ENCODE measurements at regions not wholly inside any gene's neighbourhood (a gene's known extent, or its start where the extent isn't known, plus 50 kb on each side); places are given as distances from the start of the nearest gene placed in this dataset.

DNA sequence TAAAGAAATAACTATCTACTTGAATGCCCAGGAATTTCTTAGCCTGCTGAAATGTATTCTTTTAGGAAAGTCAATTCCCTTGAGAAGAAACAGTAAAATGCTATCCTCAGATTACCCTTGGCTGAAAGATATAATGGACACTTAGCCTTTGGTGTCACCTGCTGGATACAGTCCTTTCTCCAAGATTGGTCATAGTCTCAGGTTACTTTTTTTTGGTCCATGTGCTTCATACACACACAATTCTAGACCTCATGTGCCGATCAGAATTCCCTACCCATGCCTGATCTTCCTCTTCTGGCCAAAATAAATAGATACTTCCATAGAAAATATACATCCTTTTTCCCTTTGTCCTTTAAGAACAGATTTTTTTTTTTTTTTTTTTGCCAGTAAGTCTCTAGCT lies 218.9 kb upstream of the PHYHIPL start (continued):
- TF ChIP-seq POLR2AphosphoS5 (IDR thresholded peaks at IDR 0.05; ENCODE audit: low read depth) (no peak), JUNB (IDR thresholded peaks at IDR 0.05; ENCODE audit: unreplicated experiment) (no peak), ZNF114 (CRISPR knock-in tag; IDR thresholded peaks at IDR 0.05) (no peak)
- TF ChIP-seq, protein P1, sequence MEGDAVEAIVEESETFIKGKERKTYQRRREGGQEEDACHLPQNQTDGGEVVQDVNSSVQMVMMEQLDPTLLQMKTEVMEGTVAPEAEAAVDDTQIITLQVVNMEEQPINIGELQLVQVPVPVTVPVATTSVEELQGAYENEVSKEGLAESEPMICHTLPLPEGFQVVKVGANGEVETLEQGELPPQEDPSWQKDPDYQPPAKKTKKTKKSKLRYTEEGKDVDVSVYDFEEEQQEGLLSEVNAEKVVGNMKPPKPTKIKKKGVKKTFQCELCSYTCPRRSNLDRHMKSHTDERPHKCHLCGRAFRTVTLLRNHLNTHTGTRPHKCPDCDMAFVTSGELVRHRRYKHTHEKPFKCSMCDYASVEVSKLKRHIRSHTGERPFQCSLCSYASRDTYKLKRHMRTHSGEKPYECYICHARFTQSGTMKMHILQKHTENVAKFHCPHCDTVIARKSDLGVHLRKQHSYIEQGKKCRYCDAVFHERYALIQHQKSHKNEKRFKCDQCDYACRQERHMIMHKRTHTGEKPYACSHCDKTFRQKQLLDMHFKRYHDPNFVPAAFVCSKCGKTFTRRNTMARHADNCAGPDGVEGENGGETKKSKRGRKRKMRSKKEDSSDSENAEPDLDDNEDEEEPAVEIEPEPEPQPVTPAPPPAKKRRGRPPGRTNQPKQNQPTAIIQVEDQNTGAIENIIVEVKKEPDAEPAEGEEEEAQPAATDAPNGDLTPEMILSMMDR (conservative IDR thresholded peaks at IDR 0.05; ENCODE audit: low read depth in 2 of 2): no peak
- TF ChIP-seq, protein P2, sequence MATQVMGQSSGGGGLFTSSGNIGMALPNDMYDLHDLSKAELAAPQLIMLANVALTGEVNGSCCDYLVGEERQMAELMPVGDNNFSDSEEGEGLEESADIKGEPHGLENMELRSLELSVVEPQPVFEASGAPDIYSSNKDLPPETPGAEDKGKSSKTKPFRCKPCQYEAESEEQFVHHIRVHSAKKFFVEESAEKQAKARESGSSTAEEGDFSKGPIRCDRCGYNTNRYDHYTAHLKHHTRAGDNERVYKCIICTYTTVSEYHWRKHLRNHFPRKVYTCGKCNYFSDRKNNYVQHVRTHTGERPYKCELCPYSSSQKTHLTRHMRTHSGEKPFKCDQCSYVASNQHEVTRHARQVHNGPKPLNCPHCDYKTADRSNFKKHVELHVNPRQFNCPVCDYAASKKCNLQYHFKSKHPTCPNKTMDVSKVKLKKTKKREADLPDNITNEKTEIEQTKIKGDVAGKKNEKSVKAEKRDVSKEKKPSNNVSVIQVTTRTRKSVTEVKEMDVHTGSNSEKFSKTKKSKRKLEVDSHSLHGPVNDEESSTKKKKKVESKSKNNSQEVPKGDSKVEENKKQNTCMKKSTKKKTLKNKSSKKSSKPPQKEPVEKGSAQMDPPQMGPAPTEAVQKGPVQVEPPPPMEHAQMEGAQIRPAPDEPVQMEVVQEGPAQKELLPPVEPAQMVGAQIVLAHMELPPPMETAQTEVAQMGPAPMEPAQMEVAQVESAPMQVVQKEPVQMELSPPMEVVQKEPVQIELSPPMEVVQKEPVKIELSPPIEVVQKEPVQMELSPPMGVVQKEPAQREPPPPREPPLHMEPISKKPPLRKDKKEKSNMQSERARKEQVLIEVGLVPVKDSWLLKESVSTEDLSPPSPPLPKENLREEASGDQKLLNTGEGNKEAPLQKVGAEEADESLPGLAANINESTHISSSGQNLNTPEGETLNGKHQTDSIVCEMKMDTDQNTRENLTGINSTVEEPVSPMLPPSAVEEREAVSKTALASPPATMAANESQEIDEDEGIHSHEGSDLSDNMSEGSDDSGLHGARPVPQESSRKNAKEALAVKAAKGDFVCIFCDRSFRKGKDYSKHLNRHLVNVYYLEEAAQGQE (IDR thresholded peaks at IDR 0.05; ENCODE audit: unreplicated experiment): no peak

DNA sequence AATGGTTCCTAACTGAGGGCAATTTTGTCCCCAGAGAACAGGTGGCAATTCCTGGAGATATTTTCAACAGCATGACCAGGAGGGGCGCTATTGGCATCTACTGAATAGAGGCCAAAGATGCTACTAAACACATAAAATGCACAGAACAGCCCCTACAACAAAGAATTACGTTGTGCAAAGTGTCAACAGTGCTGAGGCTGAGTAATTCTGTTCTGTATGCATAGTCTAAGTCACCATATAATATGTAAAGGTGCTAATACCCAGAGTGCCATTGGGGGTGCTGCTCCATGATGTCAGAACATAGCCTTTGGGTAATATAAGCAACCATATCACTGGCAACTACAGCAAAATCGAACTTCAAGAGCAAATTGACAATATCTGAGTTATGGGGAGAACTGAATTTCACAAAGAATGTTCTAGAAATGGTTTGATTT lies 213.3 kb upstream of the PHYHIPL start:
- H3K27ac ChIP-seq (ENCODE audit: low read depth): peak overlapping the region; percentile 57; the same call in 1 of the 2 replicates
- ATAC-seq: peak; percentile 14

More for the DNA sequence above, 213.3 kb upstream of the PHYHIPL start:
- Mint-ChIP-seq H3K27ac (no peak overlapping the region), H3K27me3 (ENCODE audit: insufficient read depth, low read depth, poor library complexity) (peaks cover 23% of the 10 kb centered on the region), H3K4me3 (no peak overlapping the region), H3K9me3 (no peaks in the 10 kb centered on the region; the same call in 2 of the 3 replicates), H3K36me3 (ENCODE audit: low read depth) (no peaks in the 10 kb centered on the region), H3K4me1 (peaks cover 48% of the 10 kb centered on the region)
- no peaks in the 10 kb centered on the region for H3K36me3 ChIP-seq (ENCODE audit: insufficient read depth)
- DNase-seq (ENCODE audit: low spot score): peak; percentile 83
- TF ChIP-seq ZNF331 (CRISPR knock-in tag; IDR thresholded peaks at IDR 0.05; ENCODE audit: low read depth): no peak
- TF ChIP-seq, protein P1 (conservative IDR thresholded peaks at IDR 0.05; ENCODE audit: low read depth in 2 of 2): peak; percentile 73 to 85
- H3K9me2 ChIP-seq (ENCODE audit: insufficient read depth): no peaks in the 10 kb centered on the region
- H3F3A ChIP-seq (replicated peaks; ENCODE audit: low read depth): no peaks in the 10 kb centered on the region
- no peaks in the 10 kb centered on the region for H3K79me2 ChIP-seq (replicated peaks; ENCODE audit: insufficient read depth)
- H4K20me1 ChIP-seq (replicated peaks; ENCODE audit: insufficient read depth): no peaks in the 10 kb centered on the region
- H3K4me3 ChIP-seq: 0 out of 2 replicates have a peak overlapping the region, but pooled peaks have one; percentile 4
- peaks cover 34% of the 10 kb centered on the region for H3K4me1 ChIP-seq (ENCODE audit: insufficient read depth)
- H3K27me3 ChIP-seq (ENCODE audit: insufficient read depth): peaks cover 13% of the 10 kb centered on the region
- H2AFZ ChIP-seq: no peak overlapping the region
- peak overlapping the region; percentile 21; the same call in 1 of the 2 replicates for H3K4me2 ChIP-seq

Measured in GM23338 (cell line).